ENCODE measurements at regions not wholly inside any gene's neighbourhood (a gene's known extent, or its start where the extent isn't known, plus 50 kb on each side); places are given as distances from the start of the nearest gene placed in this dataset.

- intact Hi-C loops (cut with DNase I): no loop called here
- H3K9me3 ChIP-seq: no peaks in the 10 kb centered on the region
- no peak overlapping the region for H3K4me3 ChIP-seq
- no peak for TF ChIP-seq POLR2A (IDR thresholded peaks at IDR 0.05; ENCODE audit: low read depth)
- TF ChIP-seq CTCF (IDR thresholded peaks at IDR 0.05): no peak
- no peak for TF ChIP-seq EP300 (IDR thresholded peaks at IDR 0.05)
- TF ChIP-seq POLR2AphosphoS5 (IDR thresholded peaks at IDR 0.05): no peak
- no peaks in the 10 kb centered on the region for H3K4me1 ChIP-seq
- H3K27ac ChIP-seq (replicated peaks in 1 of 4): no peak overlapping the region
- no peaks in the 10 kb centered on the region for H3K27me3 ChIP-seq
- no peaks in the 10 kb centered on the region for H3K36me3 ChIP-seq
- WGBS: 74% methylated on average over 2 of the region's 2 CpGs
- DNase-seq (ENCODE audit: extremely low spot score): no peak
Observed at GRCh38 chr3:5580826-5581225, 393.3 kb downstream of the EDEM1 start.

GRCh38 chr3:5581743-5582142 is 394.2 kb downstream of the EDEM1 start:
- Histone ChIP-seq H3K4me1 (no peaks in the 10 kb centered on the region), H3K27ac (replicated peaks in 1 of 4) (no peak overlapping the region), H3K36me3 (no peaks in the 10 kb centered on the region), H3K4me3 (no peak overlapping the region), H3K9me3 (no peaks in the 10 kb centered on the region), H3K27me3 (no peaks in the 10 kb centered on the region)
- intact Hi-C loops (cut with DNase I): no loop called here
- no peak for DNase-seq (ENCODE audit: extremely low spot score)
- 93% methylated on average over 2 of the region's 2 CpGs for WGBS
- TF ChIP-seq CTCF (IDR thresholded peaks at IDR 0.05) (no peak), EP300 (IDR thresholded peaks at IDR 0.05) (no peak), POLR2A (IDR thresholded peaks at IDR 0.05; ENCODE audit: low read depth) (no peak), POLR2AphosphoS5 (IDR thresholded peaks at IDR 0.05) (no peak)

- no peak for DNase-seq (ENCODE audit: extremely low spot score)
- Histone ChIP-seq H3K9me3 (no peaks in the 10 kb centered on the region), H3K4me3 (no peak overlapping the region), H3K27me3 (no peaks in the 10 kb centered on the region), H3K4me1 (no peaks in the 10 kb centered on the region), H3K36me3 (no peaks in the 10 kb centered on the region), H3K27ac (replicated peaks in 1 of 4) (no peak overlapping the region)
- intact Hi-C loops (cut with DNase I): no loop called here
- WGBS: 25% methylated on average over 4 of the region's 4 CpGs
- TF ChIP-seq EP300 (IDR thresholded peaks at IDR 0.05): no peak
- no peak for TF ChIP-seq CTCF (IDR thresholded peaks at IDR 0.05)
- no peak for TF ChIP-seq POLR2A (IDR thresholded peaks at IDR 0.05; ENCODE audit: low read depth)
- TF ChIP-seq POLR2AphosphoS5 (IDR thresholded peaks at IDR 0.05): no peak
Observed at GRCh38 chr3:5583920-5584319, 396.4 kb downstream of the EDEM1 start.

- Histone ChIP-seq H3K4me3 (no peak overlapping the region), H3K27ac (replicated peaks in 1 of 4) (no peak overlapping the region), H3K9me3 (no peaks in the 10 kb centered on the region), H3K4me1 (no peaks in the 10 kb centered on the region), H3K27me3 (no peaks in the 10 kb centered on the region), H3K36me3 (no peaks in the 10 kb centered on the region)
- no peak for DNase-seq (ENCODE audit: extremely low spot score)
- 76% methylated on average over 2 of the region's 2 CpGs for WGBS
- intact Hi-C loops (cut with DNase I): no loop called here
- TF ChIP-seq POLR2AphosphoS5 (IDR thresholded peaks at IDR 0.05) (no peak), POLR2A (IDR thresholded peaks at IDR 0.05; ENCODE audit: low read depth) (no peak), CTCF (IDR thresholded peaks at IDR 0.05) (no peak), EP300 (IDR thresholded peaks at IDR 0.05) (no peak)
Observed at GRCh38 chr3:5585085-5585484, 397.6 kb downstream of the EDEM1 start.

GRCh38 chr3:5606884-5607472 is 419.5 kb downstream of the EDEM1 start:
- Histone ChIP-seq H3K27me3 (no peaks in the 10 kb centered on the region), H3K36me3 (no peaks in the 10 kb centered on the region), H3K4me3 (no peak overlapping the region), H3K4me1 (no peaks in the 10 kb centered on the region), H3K9me3 (peaks cover 0 to 10% (median 7%) of the 10 kb centered on the region in 4 donors), H3K27ac (replicated peaks in 1 of 4) (no peak overlapping the region)
- TF ChIP-seq EP300 (IDR thresholded peaks at IDR 0.05) (no peak), CTCF (IDR thresholded peaks at IDR 0.05) (no peak), POLR2A (IDR thresholded peaks at IDR 0.05; ENCODE audit: low read depth) (no peak), POLR2AphosphoS5 (IDR thresholded peaks at IDR 0.05) (no peak)
- WGBS: 86% methylated on average over 1 of the region's 1 CpG
- intact Hi-C loops (cut with DNase I): no loop called here
- DNase-seq (ENCODE audit: extremely low spot score): no peak
